ENCODE measurements at regions not wholly inside any gene's neighbourhood (a gene's known extent, or its start where the extent isn't known, plus 50 kb on each side); places are given as distances from the start of the nearest gene placed in this dataset.

DNA sequence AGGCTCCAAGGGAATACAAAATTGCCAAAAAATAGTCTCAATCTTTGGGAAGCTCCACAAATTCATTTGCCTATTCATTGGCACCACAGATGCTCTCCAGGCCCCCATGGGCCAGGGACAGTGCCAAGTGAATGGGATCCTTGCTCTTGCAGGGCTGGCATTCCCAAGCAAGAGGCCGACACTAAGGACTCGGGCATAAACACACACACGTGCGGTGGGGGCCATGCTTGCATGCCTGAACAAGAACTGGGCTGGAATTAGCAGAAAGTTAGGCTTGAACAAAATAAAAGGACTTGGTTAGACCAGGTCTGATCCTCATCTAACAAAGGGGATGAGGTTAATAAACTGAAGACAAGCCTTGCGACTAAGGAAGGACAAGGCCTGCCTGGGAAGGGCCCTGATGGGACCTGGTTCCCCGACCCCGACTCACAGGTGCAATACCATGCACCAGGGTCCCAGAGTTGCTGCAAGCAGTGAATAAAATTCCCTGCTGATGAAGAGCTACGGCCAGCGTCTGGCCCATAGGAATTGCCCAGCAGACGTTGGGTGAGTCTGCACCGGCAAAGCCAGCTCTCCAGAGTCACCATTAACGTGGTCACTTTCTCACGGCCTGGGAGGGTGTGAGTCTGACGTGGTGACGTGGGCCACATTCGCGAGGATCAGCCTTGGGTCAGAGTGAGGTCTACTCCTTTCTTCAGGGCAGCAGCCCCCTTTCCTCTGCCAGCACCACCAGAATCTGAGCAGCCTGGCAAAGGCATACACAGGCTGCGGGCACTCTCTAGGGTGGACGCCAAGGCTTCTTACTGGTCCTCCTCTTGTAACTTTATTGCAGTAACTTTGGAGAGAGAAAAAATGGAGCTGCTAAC lies 77.4 kb upstream of the FCN1 start:
- TF ChIP-seq, protein P1, sequence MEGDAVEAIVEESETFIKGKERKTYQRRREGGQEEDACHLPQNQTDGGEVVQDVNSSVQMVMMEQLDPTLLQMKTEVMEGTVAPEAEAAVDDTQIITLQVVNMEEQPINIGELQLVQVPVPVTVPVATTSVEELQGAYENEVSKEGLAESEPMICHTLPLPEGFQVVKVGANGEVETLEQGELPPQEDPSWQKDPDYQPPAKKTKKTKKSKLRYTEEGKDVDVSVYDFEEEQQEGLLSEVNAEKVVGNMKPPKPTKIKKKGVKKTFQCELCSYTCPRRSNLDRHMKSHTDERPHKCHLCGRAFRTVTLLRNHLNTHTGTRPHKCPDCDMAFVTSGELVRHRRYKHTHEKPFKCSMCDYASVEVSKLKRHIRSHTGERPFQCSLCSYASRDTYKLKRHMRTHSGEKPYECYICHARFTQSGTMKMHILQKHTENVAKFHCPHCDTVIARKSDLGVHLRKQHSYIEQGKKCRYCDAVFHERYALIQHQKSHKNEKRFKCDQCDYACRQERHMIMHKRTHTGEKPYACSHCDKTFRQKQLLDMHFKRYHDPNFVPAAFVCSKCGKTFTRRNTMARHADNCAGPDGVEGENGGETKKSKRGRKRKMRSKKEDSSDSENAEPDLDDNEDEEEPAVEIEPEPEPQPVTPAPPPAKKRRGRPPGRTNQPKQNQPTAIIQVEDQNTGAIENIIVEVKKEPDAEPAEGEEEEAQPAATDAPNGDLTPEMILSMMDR (IDR thresholded peaks at IDR 0.05; ENCODE audit: insufficient read depth, low read length, poor library complexity, severe bottlenecking) = no peak
- no peak for TF ChIP-seq EZH2phosphoT487 (conservative IDR thresholded peaks at IDR 0.05; ENCODE audit: low read length)
- Histone ChIP-seq H3F3A (ENCODE audit: insufficient read depth) (no peaks in the 10 kb centered on the region), H3K9ac (ENCODE audit: low read length) (no peak overlapping the region), H2AFZ (ENCODE audit: low read depth, low read length, severe bottlenecking) (no peak overlapping the region), H3K79me2 (ENCODE audit: insufficient read depth, low read length) (no peaks in the 10 kb centered on the region), H3K4me2 (ENCODE audit: low read depth, low read length, poor library complexity, severe bottlenecking) (no peak overlapping the region), H3K9me2 (replicated peaks; ENCODE audit: insufficient read depth, low read length) (no peaks in the 10 kb centered on the region), H3K36me3 (ENCODE audit: low read length) (no peaks in the 10 kb centered on the region), H3K9me3 (ENCODE audit: insufficient read depth, low read length) (peaks cover 6% of the 10 kb centered on the region; the same call in 1 of the 2 replicates), H3K27ac (ENCODE audit: low read depth, low read length) (no peak overlapping the region), H3K27me3 (ENCODE audit: low read length) (no peaks in the 10 kb centered on the region), H3K4me3 (ENCODE audit: insufficient read depth, low read length, poor library complexity, severe bottlenecking) (no peak overlapping the region), H4K20me1 (ENCODE audit: low read depth, low read length) (no peaks in the 10 kb centered on the region)

DNA sequence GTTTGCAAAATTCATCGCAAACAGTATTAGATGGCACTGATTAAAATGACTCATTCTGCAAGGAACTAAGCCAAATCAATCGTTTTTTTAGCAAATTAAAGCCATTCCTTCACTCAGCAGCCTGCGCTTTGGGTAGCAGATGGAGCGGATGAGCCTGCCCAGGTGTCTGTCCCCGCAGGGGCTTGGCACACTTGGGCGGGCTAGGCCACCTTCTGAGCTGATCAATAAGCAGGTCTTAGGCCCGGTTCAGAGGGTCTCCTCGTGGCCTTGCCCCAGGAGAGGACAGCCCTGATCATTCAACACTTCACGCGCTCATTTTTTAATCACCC lies 78.0 kb upstream of the FCN1 start:
- no peaks in the 10 kb centered on the region for H3K36me3 ChIP-seq (ENCODE audit: low read length)
- no peak overlapping the region for H2AFZ ChIP-seq (ENCODE audit: low read depth, low read length, severe bottlenecking)
- no peaks in the 10 kb centered on the region for H3K9me2 ChIP-seq (replicated peaks; ENCODE audit: insufficient read depth, low read length)
- no peaks in the 10 kb centered on the region for H3K79me2 ChIP-seq (ENCODE audit: insufficient read depth, low read length)
- TF ChIP-seq, protein P1 (IDR thresholded peaks at IDR 0.05; ENCODE audit: insufficient read depth, low read length, poor library complexity, severe bottlenecking) = no peak
- no peak for TF ChIP-seq EZH2phosphoT487 (conservative IDR thresholded peaks at IDR 0.05; ENCODE audit: low read length)
- no peaks in the 10 kb centered on the region for H3K27me3 ChIP-seq (ENCODE audit: low read length)
- H3K4me3 ChIP-seq (ENCODE audit: insufficient read depth, low read length, poor library complexity, severe bottlenecking) = no peak overlapping the region
- H3K9me3 ChIP-seq (ENCODE audit: insufficient read depth, low read length) = peaks cover 11% of the 10 kb centered on the region
- no peak overlapping the region for H3K4me2 ChIP-seq (ENCODE audit: low read depth, low read length, poor library complexity, severe bottlenecking)
- no peaks in the 10 kb centered on the region for H4K20me1 ChIP-seq (ENCODE audit: low read depth, low read length)
- no peaks in the 10 kb centered on the region for H3F3A ChIP-seq (ENCODE audit: insufficient read depth)
- H3K27ac ChIP-seq (ENCODE audit: low read depth, low read length) = no peak overlapping the region
- no peak overlapping the region for H3K9ac ChIP-seq (ENCODE audit: low read length)

DNA sequence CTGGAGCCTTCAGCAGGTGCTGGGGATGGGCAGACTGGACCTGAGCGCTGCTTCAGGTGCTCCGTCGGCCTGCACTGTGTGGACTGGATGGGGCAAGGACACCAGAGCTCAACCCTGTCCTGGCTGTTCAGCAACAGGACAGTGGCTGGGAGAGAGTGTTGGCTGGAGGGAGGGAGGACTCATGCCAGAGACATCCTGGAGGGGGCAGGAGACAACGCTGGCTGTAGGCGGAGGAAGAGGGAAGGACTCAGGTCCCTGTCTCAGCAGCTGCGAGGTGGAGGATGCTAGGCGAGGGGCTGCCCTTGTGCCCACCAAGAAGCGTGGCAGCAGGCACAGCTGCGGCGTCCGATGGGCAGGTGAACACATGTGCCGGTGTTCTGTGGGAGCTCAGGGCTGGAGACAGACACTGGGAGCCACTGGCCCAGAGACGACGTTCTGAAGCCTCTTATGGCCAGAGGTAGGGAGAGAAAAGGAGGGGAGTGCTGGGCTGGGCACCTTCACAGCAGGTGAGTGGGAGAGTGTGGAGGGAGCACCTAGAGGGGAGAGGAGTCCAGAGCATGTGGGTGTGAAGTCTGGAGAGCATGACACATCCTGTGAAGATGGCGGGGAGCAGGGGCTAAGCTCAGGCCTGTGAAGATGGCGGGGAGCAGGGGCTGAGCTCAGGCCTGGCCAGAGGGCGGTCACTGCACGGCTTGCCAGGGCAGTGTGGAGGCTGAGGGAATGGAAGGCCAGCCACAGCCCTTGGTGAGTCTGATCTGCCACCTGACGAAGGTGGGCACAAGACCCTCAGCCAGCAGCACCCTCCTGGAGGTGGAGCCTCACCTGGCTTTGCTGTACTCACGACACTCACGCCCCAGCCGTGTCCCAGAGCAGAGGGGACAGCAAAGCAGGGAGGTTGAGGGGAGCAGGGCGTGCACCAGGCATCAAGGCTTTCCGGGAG lies 79.1 kb upstream of the FCN1 start:
- H3K9me3 ChIP-seq (ENCODE audit: insufficient read depth, low read length) = peaks cover 22% of the 10 kb centered on the region
- no peak overlapping the region for H3K27ac ChIP-seq (ENCODE audit: low read depth, low read length)
- no peak overlapping the region for H3K4me3 ChIP-seq (ENCODE audit: insufficient read depth, low read length, poor library complexity, severe bottlenecking)
- no peak overlapping the region for H2AFZ ChIP-seq (ENCODE audit: low read depth, low read length, severe bottlenecking)
- no peaks in the 10 kb centered on the region for H3K9me2 ChIP-seq (replicated peaks; ENCODE audit: insufficient read depth, low read length)
- no peaks in the 10 kb centered on the region for H3K36me3 ChIP-seq (ENCODE audit: low read length)
- H3K4me2 ChIP-seq (ENCODE audit: low read depth, low read length, poor library complexity, severe bottlenecking) = no peak overlapping the region
- no peaks in the 10 kb centered on the region for H3K79me2 ChIP-seq (ENCODE audit: insufficient read depth, low read length)
- H4K20me1 ChIP-seq (ENCODE audit: low read depth, low read length) = no peaks in the 10 kb centered on the region
- H3F3A ChIP-seq (ENCODE audit: insufficient read depth) = no peaks in the 10 kb centered on the region
- no peaks in the 10 kb centered on the region for H3K27me3 ChIP-seq (ENCODE audit: low read length)
- no peak overlapping the region for H3K9ac ChIP-seq (ENCODE audit: low read length)
- TF ChIP-seq, protein P1 (IDR thresholded peaks at IDR 0.05; ENCODE audit: insufficient read depth, low read length, poor library complexity, severe bottlenecking) = no peak
- TF ChIP-seq EZH2phosphoT487 (conservative IDR thresholded peaks at IDR 0.05; ENCODE audit: low read length) = no peak

Measured in SU-DHL-6 (cell line).